GM23338 (cell line): ENCODE measurements at regions not wholly inside any gene's neighbourhood (a gene's known extent, or its start where the extent isn't known, plus 50 kb on each side); places are given as distances from the start of the nearest gene placed in this dataset.

ENCODE experiments used
- ATAC-seq: fragments of 200-7000 bp; cut with Tn5 transposase; 3 replicates; pipeline ENCODE4 v1.9.1; 2020
- DNase-seq: peaks from one replicate; pipeline ENCODE4 v3.0.0-alpha.2; 2015; ENCODE audit warnings: low spot score
- H2AFZ ChIP-seq: fragments of 200-600 bp; sonication (generic); 2 replicates; pipeline ENCODE4 v1.8.0; 2016; ENCODE audit warnings: antibody characterized with exemption, mild to moderate bottlenecking, moderate library complexity
- H3F3A ChIP-seq: fragments of 200-600 bp; sonication (generic); replicated peaks from 2 replicates; pipeline ENCODE4 v1.8.0; 2017; ENCODE audit warnings: antibody characterized with exemption, mixed run types, low read depth
- H3K27ac ChIP-seq: fragments of 200-600 bp; sonication (generic); 2 replicates; pipeline ENCODE4 v1.6.1; 2016; ENCODE audit warnings: low read depth
- H3K27me3 ChIP-seq: fragments of 200-600 bp; sonication (generic); 2 replicates; pipeline ENCODE4 v1.8.0; 2016; ENCODE audit warnings: mild to moderate bottlenecking, mixed run types, moderate library complexity; ENCODE audit not compliant: insufficient read depth
- H3K36me3 ChIP-seq: fragments of 200-600 bp; sonication (generic); 2 replicates; pipeline ENCODE4 v1.8.0; 2016; ENCODE audit warnings: mild to moderate bottlenecking; ENCODE audit not compliant: insufficient read depth
- H3K4me1 ChIP-seq: fragments of 200-600 bp; sonication (generic); 2 replicates; pipeline ENCODE4 v1.8.0; 2016; ENCODE audit warnings: mild to moderate bottlenecking, moderate library complexity; ENCODE audit not compliant: insufficient read depth
- H3K4me2 ChIP-seq: fragments of 200-600 bp; sonication (generic); 2 replicates; pipeline ENCODE4 v1.7.1; 2017; ENCODE audit warnings: mixed run types
- H3K4me3 ChIP-seq: fragments of 200-600 bp; sonication (generic); 2 replicates; pipeline ENCODE4 v1.6.1; 2016; ENCODE audit warnings: mixed run types
- H3K79me2 ChIP-seq: fragments of 200-600 bp; sonication (generic); replicated peaks from 2 replicates; pipeline ENCODE4 v1.8.0; 2017; ENCODE audit warnings: mild to moderate bottlenecking; ENCODE audit not compliant: insufficient read depth
- H3K9me2 ChIP-seq: fragments of 200-600 bp; sonication (generic); 2 replicates; pipeline ENCODE4 v1.8.0; 2017; ENCODE audit not compliant: insufficient read depth
- H4K20me1 ChIP-seq: fragments of 200-600 bp; sonication (generic); replicated peaks from 2 replicates; pipeline ENCODE4 v1.8.0; 2017; ENCODE audit warnings: mild to moderate bottlenecking; ENCODE audit not compliant: insufficient read depth
- H3K27ac Mint-ChIP-seq: 2 replicates; pipeline ENCODE4 v1.8.0; 2020; ENCODE audit warnings: inconsistent platforms, mild to moderate bottlenecking, moderate library complexity, mixed read lengths
- H3K27me3 Mint-ChIP-seq: 3 replicates; pipeline ENCODE4 v1.8.0; 2022; ENCODE audit warnings: low read depth, mild to moderate bottlenecking, moderate library complexity, mixed read lengths, inconsistent platforms; ENCODE audit not compliant: insufficient read depth, poor library complexity
- H3K36me3 Mint-ChIP-seq: 3 replicates; pipeline ENCODE4 v1.8.0; 2021; ENCODE audit warnings: low read depth, mild to moderate bottlenecking, inconsistent platforms, moderate library complexity, mixed read lengths
- H3K4me1 Mint-ChIP-seq: 3 replicates; pipeline ENCODE4 v1.8.0; 2020; ENCODE audit warnings: mild to moderate bottlenecking, inconsistent platforms, mixed read lengths
- H3K4me3 Mint-ChIP-seq: 3 replicates; pipeline ENCODE4 v1.8.0; 2021; ENCODE audit warnings: moderate library complexity, mild to moderate bottlenecking, inconsistent platforms, mixed read lengths
- H3K9me3 Mint-ChIP-seq: 3 replicates; pipeline ENCODE4 v1.8.0; 2020; ENCODE audit warnings: moderate library complexity, mild to moderate bottlenecking, inconsistent platforms, mixed read lengths
- CREB1 ChIP-seq: fragments of 250-450 bp; sonication (Bioruptor Pico); IDR thresholded peaks from 2 replicates; pipeline ENCODE4 v1.5.0; 2020; ENCODE audit warnings: low read depth, mild to moderate bottlenecking, moderate library complexity
- ETS1 ChIP-seq: IDR thresholded peaks from 2 replicates; pipeline ENCODE4 v1.6.1; 2016; ENCODE audit warnings: antibody characterized with exemption
- EZH2 ChIP-seq: fragments of 200-600 bp; sonication (generic); IDR thresholded peaks from one replicate; pipeline ENCODE4 v1.8.0; 2017; ENCODE audit warnings: antibody characterized with exemption, mild to moderate bottlenecking, low read depth; ENCODE audit not compliant: unreplicated experiment
- EZH2phosphoT487 ChIP-seq: fragments of 200-600 bp; sonication (generic); IDR thresholded peaks from one replicate; pipeline ENCODE4 v1.8.1; 2018; ENCODE audit warnings: antibody characterized with exemption; ENCODE audit not compliant: unreplicated experiment
- JUNB ChIP-seq: IDR thresholded peaks from one replicate; pipeline ENCODE4 v1.6.1; 2016; ENCODE audit warnings: antibody characterized with exemption; ENCODE audit not compliant: unreplicated experiment
- POLR2AphosphoS5 ChIP-seq: IDR thresholded peaks from 2 replicates; pipeline ENCODE4 v1.6.1; 2016; ENCODE audit warnings: antibody characterized with exemption, low read depth
- STAT1 ChIP-seq: IDR thresholded peaks from one replicate; pipeline ENCODE4 v1.6.1; 2016; ENCODE audit warnings: antibody characterized with exemption; ENCODE audit not compliant: unreplicated experiment
- ZNF114 ChIP-seq: fragments of 250-450 bp; sonication (Bioruptor Pico); IDR thresholded peaks from 2 replicates; pipeline ENCODE4 v1.5.0; 2020; ENCODE audit warnings: mild to moderate bottlenecking, moderate library complexity
- TF ChIP-seq, protein P1 (sequence below): fragments of 250-450 bp; sonication (Bioruptor Pico); IDR thresholded peaks from 2 replicates; pipeline ENCODE4 v1.5.0; 2020; ENCODE audit warnings: mild to moderate bottlenecking, moderate library complexity
- TF ChIP-seq, protein P2 (sequence below): IDR thresholded peaks from one replicate; pipeline ENCODE4 v1.6.1; 2018; ENCODE audit warnings: antibody characterized with exemption; ENCODE audit not compliant: unreplicated experiment
- TF ChIP-seq, protein P3 (sequence below), 2 experiments: fragments of 200-600 bp in 1 of 2; sonication (generic) in 1 of 2; conservative IDR thresholded peaks; 2 replicates each; pipeline versions ENCODE4 v1.5.1 to v1.6.1; 2016 to 2017; ENCODE audit warnings: antibody characterized with exemption in 2 of 2, low read depth in 2 of 2, mild to moderate bottlenecking in 2 of 2, moderate library complexity in 1 of 2

DNA sequence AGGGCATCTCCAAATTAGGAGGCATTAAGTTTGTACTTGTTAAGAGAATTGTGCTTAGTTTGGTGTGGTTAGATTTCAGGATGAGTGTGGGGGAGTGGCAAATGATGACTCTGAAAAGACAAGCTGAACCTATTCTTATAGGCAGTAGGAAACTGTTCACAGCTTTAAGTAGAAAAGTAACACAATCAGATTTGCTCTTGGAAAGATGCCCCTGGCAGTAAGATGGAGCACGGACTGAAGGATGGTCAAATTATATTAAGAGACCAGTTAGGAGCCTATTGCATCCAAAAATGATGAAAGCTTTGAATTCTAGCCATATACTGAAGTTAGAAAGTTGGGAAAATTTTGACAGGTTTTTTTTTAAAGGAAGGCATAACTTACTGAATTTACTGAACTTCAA lies 254.2 kb upstream of the MEF2C start (continued):
- TF ChIP-seq, protein P1, sequence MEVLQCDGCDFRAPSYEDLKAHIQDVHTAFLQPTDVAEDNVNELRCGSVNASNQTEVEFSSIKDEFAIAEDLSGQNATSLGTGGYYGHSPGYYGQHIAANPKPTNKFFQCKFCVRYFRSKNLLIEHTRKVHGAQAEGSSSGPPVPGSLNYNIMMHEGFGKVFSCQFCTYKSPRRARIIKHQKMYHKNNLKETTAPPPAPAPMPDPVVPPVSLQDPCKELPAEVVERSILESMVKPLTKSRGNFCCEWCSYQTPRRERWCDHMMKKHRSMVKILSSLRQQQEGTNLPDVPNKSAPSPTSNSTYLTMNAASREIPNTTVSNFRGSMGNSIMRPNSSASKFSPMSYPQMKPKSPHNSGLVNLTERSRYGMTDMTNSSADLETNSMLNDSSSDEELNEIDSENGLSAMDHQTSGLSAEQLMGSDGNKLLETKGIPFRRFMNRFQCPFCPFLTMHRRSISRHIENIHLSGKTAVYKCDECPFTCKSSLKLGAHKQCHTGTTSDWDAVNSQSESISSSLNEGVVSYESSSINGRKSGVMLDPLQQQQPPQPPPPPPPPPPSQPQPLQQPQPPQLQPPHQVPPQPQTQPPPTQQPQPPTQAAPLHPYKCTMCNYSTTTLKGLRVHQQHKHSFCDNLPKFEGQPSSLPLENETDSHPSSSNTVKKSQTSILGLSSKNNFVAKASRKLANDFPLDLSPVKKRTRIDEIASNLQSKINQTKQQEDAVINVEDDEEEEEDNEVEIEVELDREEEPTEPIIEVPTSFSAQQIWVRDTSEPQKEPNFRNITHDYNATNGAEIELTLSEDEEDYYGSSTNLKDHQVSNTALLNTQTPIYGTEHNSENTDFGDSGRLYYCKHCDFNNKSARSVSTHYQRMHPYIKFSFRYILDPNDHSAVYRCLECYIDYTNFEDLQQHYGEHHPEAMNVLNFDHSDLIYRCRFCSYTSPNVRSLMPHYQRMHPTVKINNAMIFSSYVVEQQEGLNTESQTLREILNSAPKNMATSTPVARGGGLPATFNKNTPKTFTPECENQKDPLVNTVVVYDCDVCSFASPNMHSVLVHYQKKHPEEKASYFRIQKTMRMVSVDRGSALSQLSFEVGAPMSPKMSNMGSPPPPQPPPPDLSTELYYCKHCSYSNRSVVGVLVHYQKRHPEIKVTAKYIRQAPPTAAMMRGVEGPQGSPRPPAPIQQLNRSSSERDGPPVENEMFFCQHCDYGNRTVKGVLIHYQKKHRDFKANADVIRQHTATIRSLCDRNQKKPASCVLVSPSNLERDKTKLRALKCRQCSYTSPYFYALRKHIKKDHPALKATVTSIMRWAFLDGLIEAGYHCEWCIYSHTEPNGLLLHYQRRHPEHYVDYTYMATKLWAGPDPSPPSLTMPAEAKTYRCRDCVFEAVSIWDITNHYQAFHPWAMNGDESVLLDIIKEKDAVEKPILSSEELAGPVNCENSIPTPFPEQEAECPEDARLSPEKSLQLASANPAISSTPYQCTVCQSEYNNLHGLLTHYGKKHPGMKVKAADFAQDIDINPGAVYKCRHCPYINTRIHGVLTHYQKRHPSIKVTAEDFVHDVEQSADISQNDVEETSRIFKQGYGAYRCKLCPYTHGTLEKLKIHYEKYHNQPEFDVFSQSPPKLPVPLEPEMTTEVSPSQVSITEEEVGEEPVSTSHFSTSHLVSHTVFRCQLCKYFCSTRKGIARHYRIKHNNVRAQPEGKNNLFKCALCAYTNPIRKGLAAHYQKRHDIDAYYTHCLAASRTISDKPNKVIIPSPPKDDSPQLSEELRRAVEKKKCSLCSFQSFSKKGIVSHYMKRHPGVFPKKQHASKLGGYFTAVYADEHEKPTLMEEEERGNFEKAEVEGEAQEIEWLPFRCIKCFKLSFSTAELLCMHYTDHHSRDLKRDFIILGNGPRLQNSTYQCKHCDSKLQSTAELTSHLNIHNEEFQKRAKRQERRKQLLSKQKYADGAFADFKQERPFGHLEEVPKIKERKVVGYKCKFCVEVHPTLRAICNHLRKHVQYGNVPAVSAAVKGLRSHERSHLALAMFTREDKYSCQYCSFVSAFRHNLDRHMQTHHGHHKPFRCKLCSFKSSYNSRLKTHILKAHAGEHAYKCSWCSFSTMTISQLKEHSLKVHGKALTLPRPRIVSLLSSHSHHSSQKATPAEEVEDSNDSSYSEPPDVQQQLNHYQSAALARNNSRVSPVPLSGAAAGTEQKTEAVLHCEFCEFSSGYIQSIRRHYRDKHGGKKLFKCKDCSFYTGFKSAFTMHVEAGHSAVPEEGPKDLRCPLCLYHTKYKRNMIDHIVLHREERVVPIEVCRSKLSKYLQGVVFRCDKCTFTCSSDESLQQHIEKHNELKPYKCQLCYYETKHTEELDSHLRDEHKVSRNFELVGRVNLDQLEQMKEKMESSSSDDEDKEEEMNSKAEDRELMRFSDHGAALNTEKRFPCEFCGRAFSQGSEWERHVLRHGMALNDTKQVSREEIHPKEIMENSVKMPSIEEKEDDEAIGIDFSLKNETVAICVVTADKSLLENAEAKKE: no peak
- TF ChIP-seq JUNB (no peak), EZH2 (no peak), EZH2phosphoT487 (no peak)
- TF ChIP-seq, protein P2, sequence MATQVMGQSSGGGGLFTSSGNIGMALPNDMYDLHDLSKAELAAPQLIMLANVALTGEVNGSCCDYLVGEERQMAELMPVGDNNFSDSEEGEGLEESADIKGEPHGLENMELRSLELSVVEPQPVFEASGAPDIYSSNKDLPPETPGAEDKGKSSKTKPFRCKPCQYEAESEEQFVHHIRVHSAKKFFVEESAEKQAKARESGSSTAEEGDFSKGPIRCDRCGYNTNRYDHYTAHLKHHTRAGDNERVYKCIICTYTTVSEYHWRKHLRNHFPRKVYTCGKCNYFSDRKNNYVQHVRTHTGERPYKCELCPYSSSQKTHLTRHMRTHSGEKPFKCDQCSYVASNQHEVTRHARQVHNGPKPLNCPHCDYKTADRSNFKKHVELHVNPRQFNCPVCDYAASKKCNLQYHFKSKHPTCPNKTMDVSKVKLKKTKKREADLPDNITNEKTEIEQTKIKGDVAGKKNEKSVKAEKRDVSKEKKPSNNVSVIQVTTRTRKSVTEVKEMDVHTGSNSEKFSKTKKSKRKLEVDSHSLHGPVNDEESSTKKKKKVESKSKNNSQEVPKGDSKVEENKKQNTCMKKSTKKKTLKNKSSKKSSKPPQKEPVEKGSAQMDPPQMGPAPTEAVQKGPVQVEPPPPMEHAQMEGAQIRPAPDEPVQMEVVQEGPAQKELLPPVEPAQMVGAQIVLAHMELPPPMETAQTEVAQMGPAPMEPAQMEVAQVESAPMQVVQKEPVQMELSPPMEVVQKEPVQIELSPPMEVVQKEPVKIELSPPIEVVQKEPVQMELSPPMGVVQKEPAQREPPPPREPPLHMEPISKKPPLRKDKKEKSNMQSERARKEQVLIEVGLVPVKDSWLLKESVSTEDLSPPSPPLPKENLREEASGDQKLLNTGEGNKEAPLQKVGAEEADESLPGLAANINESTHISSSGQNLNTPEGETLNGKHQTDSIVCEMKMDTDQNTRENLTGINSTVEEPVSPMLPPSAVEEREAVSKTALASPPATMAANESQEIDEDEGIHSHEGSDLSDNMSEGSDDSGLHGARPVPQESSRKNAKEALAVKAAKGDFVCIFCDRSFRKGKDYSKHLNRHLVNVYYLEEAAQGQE: no peak

- Histone ChIP-seq H3K4me3 (no peak overlapping the region), H4K20me1 (no peaks in the 10 kb centered on the region), H3K4me1 (peaks cover 14% of the 10 kb centered on the region), H3K27ac (no peak overlapping the region), H3K9me2 (peaks cover 7% of the 10 kb centered on the region; the same call in 1 of the 2 replicates), H3K27me3 (no peaks in the 10 kb centered on the region), H3K36me3 (no peaks in the 10 kb centered on the region), H3F3A (no peaks in the 10 kb centered on the region), H2AFZ (no peak overlapping the region), H3K79me2 (no peaks in the 10 kb centered on the region), H3K4me2 (no peak overlapping the region)
- Mint-ChIP-seq H3K9me3 (no peaks in the 10 kb centered on the region), H3K36me3 (no peaks in the 10 kb centered on the region), H3K27ac (no peak overlapping the region), H3K4me3 (no peak overlapping the region), H3K27me3 (no peaks in the 10 kb centered on the region), H3K4me1 (peaks cover 18% of the 10 kb centered on the region; the same call in 2 of the 3 replicates)
- ATAC-seq: no peak
- no peak for DNase-seq
- TF ChIP-seq EZH2 (no peak), POLR2AphosphoS5 (no peak), JUNB (no peak), STAT1 (no peak), ETS1 (no peak), CREB1 (CRISPR knock-in tag) (no peak), ZNF114 (CRISPR knock-in tag) (no peak)
- TF ChIP-seq, protein P3, sequence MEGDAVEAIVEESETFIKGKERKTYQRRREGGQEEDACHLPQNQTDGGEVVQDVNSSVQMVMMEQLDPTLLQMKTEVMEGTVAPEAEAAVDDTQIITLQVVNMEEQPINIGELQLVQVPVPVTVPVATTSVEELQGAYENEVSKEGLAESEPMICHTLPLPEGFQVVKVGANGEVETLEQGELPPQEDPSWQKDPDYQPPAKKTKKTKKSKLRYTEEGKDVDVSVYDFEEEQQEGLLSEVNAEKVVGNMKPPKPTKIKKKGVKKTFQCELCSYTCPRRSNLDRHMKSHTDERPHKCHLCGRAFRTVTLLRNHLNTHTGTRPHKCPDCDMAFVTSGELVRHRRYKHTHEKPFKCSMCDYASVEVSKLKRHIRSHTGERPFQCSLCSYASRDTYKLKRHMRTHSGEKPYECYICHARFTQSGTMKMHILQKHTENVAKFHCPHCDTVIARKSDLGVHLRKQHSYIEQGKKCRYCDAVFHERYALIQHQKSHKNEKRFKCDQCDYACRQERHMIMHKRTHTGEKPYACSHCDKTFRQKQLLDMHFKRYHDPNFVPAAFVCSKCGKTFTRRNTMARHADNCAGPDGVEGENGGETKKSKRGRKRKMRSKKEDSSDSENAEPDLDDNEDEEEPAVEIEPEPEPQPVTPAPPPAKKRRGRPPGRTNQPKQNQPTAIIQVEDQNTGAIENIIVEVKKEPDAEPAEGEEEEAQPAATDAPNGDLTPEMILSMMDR (conservative IDR thresholded peaks at IDR 0.05; ENCODE audit: low read depth in 2 of 2): no peak
Observed at GRCh38 chr5:89133975-89134374, 251.0 kb upstream of the MEF2C start.
